Fibroblast of lung (primary cell): ENCODE measurements at regions not wholly inside any gene's neighbourhood (a gene's known extent, or its start where the extent isn't known, plus 50 kb on each side); places are given as distances from the start of the nearest gene placed in this dataset.

ENCODE experiments used
- CTCF ChIP-seq, 2 donors: IDR thresholded peaks in 1 of 2; conservative IDR thresholded peaks in 1 of 2; 1 replicate in 1 of 2; 2 replicates in 1 of 2; pipeline ENCODE4 v1.5.1; 2011 to 2012; ENCODE audit warnings: low read length in 2 of 2, control low read depth in 1 of 2, inconsistent platforms in 1 of 2, low read depth in 1 of 2, mild to moderate bottlenecking in 1 of 2
- EZH2 ChIP-seq: IDR thresholded peaks from 2 replicates; pipeline ENCODE4 v1.5.1; 2012; ENCODE audit warnings: low read length, control low read depth, mild to moderate bottlenecking; ENCODE audit errors: missing control alignments

DNA sequence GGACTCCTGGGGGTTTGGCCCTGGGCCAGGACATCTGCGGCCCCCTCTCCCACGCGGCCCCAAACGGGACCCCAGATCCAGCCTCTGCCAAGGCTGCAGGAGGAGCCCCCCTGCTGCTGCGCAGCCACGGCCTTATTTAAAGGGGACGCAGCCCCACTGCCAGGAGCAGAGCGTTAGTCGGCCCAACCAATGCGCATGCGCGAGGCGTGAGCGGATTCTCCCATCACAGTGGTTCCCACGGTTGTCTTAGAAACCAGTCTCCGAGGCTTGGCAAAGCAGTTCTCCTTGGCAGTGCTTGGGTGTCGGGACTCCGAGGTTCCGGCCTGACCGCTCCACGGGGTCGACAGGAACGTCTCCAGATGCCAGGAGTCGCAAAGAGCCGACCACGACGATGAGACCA, 288.3 kb upstream of the ZNF337 start:
- TF ChIP-seq CTCF (conservative IDR thresholded peaks at IDR 0.05 in 1 of 2, IDR thresholded peaks at IDR 0.05 in 1 of 2; ENCODE audit: low read depth in 1 of 2, low read length in 2 of 2) (no peak), EZH2 (no peak)
